ENCODE measurements at regions not wholly inside any gene's neighbourhood (a gene's known extent, or its start where the extent isn't known, plus 50 kb on each side); places are given as distances from the start of the nearest gene placed in this dataset.

DNA sequence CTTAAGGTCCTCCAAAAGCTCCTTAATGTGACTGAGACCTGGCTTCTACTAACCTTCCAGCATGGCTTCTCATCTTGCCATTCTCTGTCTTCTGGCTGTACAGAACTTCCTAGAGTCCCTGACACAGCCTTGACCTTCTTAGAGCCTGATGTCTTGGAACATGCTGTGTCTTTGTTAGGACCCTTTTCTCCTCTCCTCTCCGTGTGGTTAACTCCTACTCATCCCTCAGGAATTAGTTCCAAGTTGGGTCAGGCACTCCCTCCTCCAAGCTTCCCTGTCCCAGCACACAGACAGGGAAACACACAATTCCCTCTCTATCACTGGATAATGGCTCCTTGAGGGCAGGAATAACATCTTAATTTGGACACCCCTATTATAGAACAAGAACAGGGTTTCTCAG lies 275.4 kb upstream of the USP24 start:
- TF ChIP-seq, protein P1, sequence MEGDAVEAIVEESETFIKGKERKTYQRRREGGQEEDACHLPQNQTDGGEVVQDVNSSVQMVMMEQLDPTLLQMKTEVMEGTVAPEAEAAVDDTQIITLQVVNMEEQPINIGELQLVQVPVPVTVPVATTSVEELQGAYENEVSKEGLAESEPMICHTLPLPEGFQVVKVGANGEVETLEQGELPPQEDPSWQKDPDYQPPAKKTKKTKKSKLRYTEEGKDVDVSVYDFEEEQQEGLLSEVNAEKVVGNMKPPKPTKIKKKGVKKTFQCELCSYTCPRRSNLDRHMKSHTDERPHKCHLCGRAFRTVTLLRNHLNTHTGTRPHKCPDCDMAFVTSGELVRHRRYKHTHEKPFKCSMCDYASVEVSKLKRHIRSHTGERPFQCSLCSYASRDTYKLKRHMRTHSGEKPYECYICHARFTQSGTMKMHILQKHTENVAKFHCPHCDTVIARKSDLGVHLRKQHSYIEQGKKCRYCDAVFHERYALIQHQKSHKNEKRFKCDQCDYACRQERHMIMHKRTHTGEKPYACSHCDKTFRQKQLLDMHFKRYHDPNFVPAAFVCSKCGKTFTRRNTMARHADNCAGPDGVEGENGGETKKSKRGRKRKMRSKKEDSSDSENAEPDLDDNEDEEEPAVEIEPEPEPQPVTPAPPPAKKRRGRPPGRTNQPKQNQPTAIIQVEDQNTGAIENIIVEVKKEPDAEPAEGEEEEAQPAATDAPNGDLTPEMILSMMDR (IDR thresholded peaks at IDR 0.05), result no peak
- no peak for TF ChIP-seq POLR2A (IDR thresholded peaks at IDR 0.05)
